ENCODE measurements at regions not wholly inside any gene's neighbourhood (a gene's known extent, or its start where the extent isn't known, plus 50 kb on each side); places are given as distances from the start of the nearest gene placed in this dataset.
"Not testable (repeated sequence)": the region's sequence is repeated elsewhere in the genome, so short reads cannot be mapped to it uniquely, and the experiment has no call there.

DNA sequence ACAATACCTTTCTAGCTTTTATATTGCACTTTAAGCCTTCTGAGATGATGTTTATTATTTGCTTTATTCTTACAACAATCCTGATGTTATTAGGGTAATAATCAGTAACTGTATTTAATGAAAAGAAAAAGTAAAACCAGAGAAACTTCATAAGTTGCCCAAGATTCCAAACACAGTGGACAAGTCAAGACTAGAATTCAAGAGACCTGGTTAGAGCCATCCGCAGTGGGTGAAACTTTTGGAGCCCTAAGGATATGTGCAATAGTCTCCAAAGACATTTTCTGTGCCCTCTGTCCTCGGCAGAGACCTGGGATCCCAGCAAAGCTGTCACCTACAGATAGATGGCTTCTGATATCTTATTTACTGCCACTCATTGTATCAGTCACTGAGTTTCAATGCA is 106.8 kb upstream of the DPT start:
- H3K27ac Mint-ChIP-seq = no peak overlapping the region
- no peak overlapping the region for H3K4me3 Mint-ChIP-seq
- WGBS, 2 experiments (ENCODE audit: insufficient coverage in 1 of 2, insufficient read length in 1 of 2) = 78 to 92% methylated on average over 2 of the region's 2 CpGs
- Histone ChIP-seq H3K27me3 (ENCODE audit: control insufficient read depth, insufficient read depth, low read length, poor library complexity, severe bottlenecking) (no peaks in the 10 kb centered on the region), H3K9ac (ENCODE audit: extremely low read depth, low read length, poor library complexity, severe bottlenecking) (no peak overlapping the region), H3K4me3 (ENCODE audit: low read length) (no peak overlapping the region), H3K4me1 (ENCODE audit: control insufficient read depth, insufficient read depth, low read length) (peaks cover 3% of the 10 kb centered on the region), H3K9me3 (ENCODE audit: control insufficient read depth, low read length) (no peaks in the 10 kb centered on the region), H3K36me3 (ENCODE audit: control insufficient read depth, insufficient read depth, low read length) (no peaks in the 10 kb centered on the region), H3K27ac (ENCODE audit: low read depth, low read length) (no peak overlapping the region)
- H3K27me3 Mint-ChIP-seq (ENCODE audit: insufficient read depth) = no peaks in the 10 kb centered on the region
- peaks cover 3% of the 10 kb centered on the region for H3K36me3 Mint-ChIP-seq (ENCODE audit: low read depth)
- TF ChIP-seq, protein P1, sequence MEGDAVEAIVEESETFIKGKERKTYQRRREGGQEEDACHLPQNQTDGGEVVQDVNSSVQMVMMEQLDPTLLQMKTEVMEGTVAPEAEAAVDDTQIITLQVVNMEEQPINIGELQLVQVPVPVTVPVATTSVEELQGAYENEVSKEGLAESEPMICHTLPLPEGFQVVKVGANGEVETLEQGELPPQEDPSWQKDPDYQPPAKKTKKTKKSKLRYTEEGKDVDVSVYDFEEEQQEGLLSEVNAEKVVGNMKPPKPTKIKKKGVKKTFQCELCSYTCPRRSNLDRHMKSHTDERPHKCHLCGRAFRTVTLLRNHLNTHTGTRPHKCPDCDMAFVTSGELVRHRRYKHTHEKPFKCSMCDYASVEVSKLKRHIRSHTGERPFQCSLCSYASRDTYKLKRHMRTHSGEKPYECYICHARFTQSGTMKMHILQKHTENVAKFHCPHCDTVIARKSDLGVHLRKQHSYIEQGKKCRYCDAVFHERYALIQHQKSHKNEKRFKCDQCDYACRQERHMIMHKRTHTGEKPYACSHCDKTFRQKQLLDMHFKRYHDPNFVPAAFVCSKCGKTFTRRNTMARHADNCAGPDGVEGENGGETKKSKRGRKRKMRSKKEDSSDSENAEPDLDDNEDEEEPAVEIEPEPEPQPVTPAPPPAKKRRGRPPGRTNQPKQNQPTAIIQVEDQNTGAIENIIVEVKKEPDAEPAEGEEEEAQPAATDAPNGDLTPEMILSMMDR (conservative IDR thresholded peaks at IDR 0.05) = no peak
- H3K9me3 Mint-ChIP-seq = peaks cover 19% of the 10 kb centered on the region
- no peak for DNase-seq
- H3K4me1 Mint-ChIP-seq = peaks cover 12% of the 10 kb centered on the region

DNA sequence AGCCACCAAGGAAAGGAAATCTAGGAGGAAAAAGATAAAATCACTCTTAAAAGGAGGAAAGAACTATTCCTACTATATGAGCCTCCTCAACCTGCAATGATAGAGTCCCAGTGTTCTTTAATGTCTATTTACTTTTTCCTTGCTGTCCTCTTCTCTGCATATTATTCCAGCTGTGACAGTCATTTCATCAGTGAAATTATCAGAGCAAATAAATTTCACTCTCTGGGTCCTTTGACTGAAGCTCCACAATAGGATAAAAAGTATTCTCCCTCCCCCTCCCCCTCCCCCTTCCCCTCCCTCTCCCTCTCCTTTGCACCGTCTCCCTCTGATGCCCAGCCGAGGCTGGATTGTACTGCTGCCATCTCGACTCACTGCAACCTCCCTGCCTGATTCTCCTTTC is 107.5 kb upstream of the DPT start:
- H3K27me3 Mint-ChIP-seq (ENCODE audit: insufficient read depth) = no peaks in the 10 kb centered on the region
- WGBS, 2 experiments (ENCODE audit: insufficient coverage in 1 of 2, insufficient read length in 1 of 2) = 88% methylated on average over 3 of the region's 3 CpGs; no CpG with 5 or more reads in 1 of the 2 experiments
- H3K36me3 Mint-ChIP-seq (ENCODE audit: low read depth) = peaks cover 3% of the 10 kb centered on the region
- TF ChIP-seq, protein P1 (conservative IDR thresholded peaks at IDR 0.05) = no peak
- H3K4me3 ChIP-seq (ENCODE audit: low read length) = no peak overlapping the region
- peaks cover 7% of the 10 kb centered on the region for H3K4me1 Mint-ChIP-seq
- H3K9me3 ChIP-seq (ENCODE audit: control insufficient read depth, low read length) = no peaks in the 10 kb centered on the region
- H3K27ac Mint-ChIP-seq = no peak overlapping the region
- H3K36me3 ChIP-seq (ENCODE audit: control insufficient read depth, insufficient read depth, low read length) = no peaks in the 10 kb centered on the region
- peaks cover 19% of the 10 kb centered on the region for H3K9me3 Mint-ChIP-seq
- no peak for DNase-seq
- no peak overlapping the region for H3K27ac ChIP-seq (ENCODE audit: low read depth, low read length)
- no peaks in the 10 kb centered on the region for H3K4me1 ChIP-seq (ENCODE audit: control insufficient read depth, insufficient read depth, low read length)
- no peaks in the 10 kb centered on the region for H3K27me3 ChIP-seq (ENCODE audit: control insufficient read depth, insufficient read depth, low read length, poor library complexity, severe bottlenecking)
- H3K9ac ChIP-seq (ENCODE audit: extremely low read depth, low read length, poor library complexity, severe bottlenecking) = no peak overlapping the region
- H3K4me3 Mint-ChIP-seq = no peak overlapping the region

DNA sequence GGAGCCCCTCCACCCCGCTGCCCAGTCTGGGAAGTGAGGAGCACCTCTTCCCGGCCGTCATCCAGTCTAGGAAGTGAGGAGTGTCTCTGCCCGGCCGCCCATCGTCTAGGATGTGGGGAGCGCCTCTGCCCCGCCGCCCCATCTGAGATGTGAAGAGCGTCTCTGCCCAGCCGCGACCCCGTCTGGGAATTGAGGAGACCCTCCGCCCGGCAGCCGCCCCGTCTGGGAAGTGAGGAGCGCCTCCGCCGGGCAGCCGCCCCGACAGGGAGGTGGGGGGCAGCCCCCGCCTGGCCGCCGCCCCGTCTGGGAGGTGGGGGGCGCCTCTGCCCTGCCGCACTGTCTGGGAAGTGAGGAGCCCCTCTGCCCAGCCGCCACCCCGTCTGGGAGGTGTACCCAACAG is 108.2 kb upstream of the DPT start:
- H3K27me3 Mint-ChIP-seq (ENCODE audit: insufficient read depth); H3K4me1 ChIP-seq (ENCODE audit: control insufficient read depth, insufficient read depth, low read length); H3K27me3 ChIP-seq (ENCODE audit: control insufficient read depth, insufficient read depth, low read length, poor library complexity, severe bottlenecking); DNase-seq; H3K4me3 Mint-ChIP-seq; H3K36me3 ChIP-seq (ENCODE audit: control insufficient read depth, insufficient read depth, low read length); H3K9ac ChIP-seq (ENCODE audit: extremely low read depth, low read length, poor library complexity, severe bottlenecking); H3K4me1 Mint-ChIP-seq; H3K9me3 ChIP-seq (ENCODE audit: control insufficient read depth, low read length); H3K27ac ChIP-seq (ENCODE audit: low read depth, low read length); H3K4me3 ChIP-seq (ENCODE audit: low read length); H3K27ac Mint-ChIP-seq; H3K36me3 Mint-ChIP-seq (ENCODE audit: low read depth): not testable (repeated sequence)
- WGBS, 2 experiments (ENCODE audit: insufficient coverage in 1 of 2, insufficient read length in 1 of 2) = 92 to 95% methylated on average over 12 to 30 of the region's 30 CpGs
- H3K9me3 Mint-ChIP-seq = peaks cover 19% of the 10 kb centered on the region

DNA sequence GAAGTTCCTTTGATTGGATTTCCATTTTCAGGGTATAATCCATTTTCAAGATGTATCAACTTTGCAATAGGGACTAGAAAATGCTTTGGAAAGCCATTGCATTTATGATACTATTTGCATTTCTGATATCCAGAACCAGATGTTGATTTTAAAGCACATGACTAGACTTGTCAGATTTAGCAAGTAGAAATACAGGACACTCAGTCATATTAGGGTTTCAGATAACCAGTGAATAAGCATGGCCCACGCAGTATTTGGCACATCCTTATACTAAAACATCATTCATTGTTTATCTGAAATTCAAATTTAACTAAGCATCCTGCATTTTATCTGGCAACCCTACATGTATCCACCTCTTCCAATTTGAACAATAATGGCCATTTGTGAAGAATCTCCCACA is 113.3 kb upstream of the DPT start:
- Mint-ChIP-seq H3K27me3 (ENCODE audit: insufficient read depth) (no peaks in the 10 kb centered on the region), H3K4me1 (no peaks in the 10 kb centered on the region), H3K9me3 (peaks cover 10% of the 10 kb centered on the region), H3K27ac (no peak overlapping the region), H3K4me3 (no peak overlapping the region), H3K36me3 (ENCODE audit: low read depth) (peaks cover 3% of the 10 kb centered on the region)
- WGBS, 2 experiments (ENCODE audit: insufficient coverage in 1 of 2, insufficient read length in 1 of 2) = 95 to 100% methylated on average over 1 of the region's 1 CpG
- Histone ChIP-seq H3K4me3 (ENCODE audit: low read length) (no peak overlapping the region), H3K9me3 (ENCODE audit: control insufficient read depth, low read length) (no peaks in the 10 kb centered on the region), H3K27me3 (ENCODE audit: control insufficient read depth, insufficient read depth, low read length, poor library complexity, severe bottlenecking) (no peaks in the 10 kb centered on the region), H3K27ac (ENCODE audit: low read depth, low read length) (no peak overlapping the region), H3K36me3 (ENCODE audit: control insufficient read depth, insufficient read depth, low read length) (no peaks in the 10 kb centered on the region), H3K4me1 (ENCODE audit: control insufficient read depth, insufficient read depth, low read length) (no peaks in the 10 kb centered on the region), H3K9ac (ENCODE audit: extremely low read depth, low read length, poor library complexity, severe bottlenecking) (no peak overlapping the region)
- TF ChIP-seq, protein P1 (conservative IDR thresholded peaks at IDR 0.05) = no peak
- no peak for DNase-seq

All from endodermal cell (in vitro differentiated cells).